GM19240 (cell line): ENCODE measurements at regions not wholly inside any gene's neighbourhood (a gene's known extent, or its start where the extent isn't known, plus 50 kb on each side); places are given as distances from the start of the nearest gene placed in this dataset.

Experiments
- DNase-seq: peaks from one replicate; pipeline ENCODE4 v3.0.0; 2011; ENCODE audit warnings: low spot score; ENCODE audit not compliant: insufficient read length

GRCh38 chr3:135471911-135472310 lies 493.6 kb upstream of the PPP2R3A start:
- no peak for DNase-seq

DNA sequence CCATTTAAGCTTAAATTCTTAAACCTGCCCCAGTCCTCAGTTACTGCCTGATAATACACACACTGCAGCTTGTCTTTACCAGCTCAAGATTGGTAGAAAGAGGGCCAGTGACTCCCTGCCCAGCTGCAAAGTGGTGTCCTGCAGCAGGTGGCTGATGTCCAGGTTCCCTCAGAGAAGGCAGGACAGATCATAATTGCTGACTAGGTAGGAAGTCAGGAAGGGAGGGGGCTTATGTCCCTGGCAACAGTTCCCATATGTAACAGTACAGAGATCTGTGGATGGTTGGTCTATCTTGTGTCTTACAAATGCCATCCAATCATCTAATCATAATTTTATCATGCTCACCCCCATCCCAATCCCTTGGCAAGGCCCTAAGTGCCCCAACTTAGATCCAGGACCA lies 492.1 kb upstream of the PPP2R3A start:
- no peak for DNase-seq

- DNase-seq = no peak
These were observed 478.3 kb upstream of the PPP2R3A start for GRCh38 chr3:135487261-135487660.

DNA sequence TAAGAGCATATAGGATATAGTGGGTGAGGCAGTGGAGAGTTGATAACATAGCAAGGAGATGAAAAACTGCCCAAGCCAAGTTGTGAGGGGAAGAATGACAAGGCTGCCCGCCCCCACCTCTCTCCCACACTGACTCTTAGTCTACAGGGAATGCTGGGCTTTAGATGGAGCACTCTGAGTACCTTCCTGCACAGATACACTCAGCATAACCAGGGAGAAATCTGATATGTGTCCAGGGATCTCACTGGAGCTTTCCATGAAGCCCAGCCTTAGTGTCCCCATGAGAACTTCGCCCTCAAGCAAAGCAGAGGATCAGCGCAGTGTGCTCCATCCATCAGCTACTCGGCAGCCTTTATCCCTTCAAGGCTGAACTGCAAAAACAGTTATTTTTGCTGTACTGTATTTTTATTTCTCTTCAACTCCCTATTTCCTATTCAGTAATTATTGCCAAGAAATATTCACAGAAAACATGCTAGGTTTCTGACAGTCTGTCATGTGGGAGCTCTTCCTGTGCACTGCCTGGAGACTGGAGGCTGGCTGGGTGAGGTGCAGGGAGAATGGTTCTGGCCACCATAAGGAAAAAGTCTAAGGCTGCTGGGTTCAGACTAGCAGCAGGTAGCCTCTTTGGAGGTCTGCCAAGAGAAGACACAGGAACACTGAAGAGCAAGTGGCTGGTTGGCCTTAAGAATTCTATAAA lies 475.2 kb upstream of the PPP2R3A start:
- no peak for DNase-seq

- no peak for DNase-seq
These were observed 473.9 kb upstream of the PPP2R3A start for GRCh38 chr3:135491491-135492205.

- no peak for DNase-seq
These were observed 469.6 kb upstream of the PPP2R3A start for GRCh38 chr3:135495891-135496290.

GRCh38 chr3:135497979-135498378 lies 467.5 kb upstream of the PPP2R3A start:
- no peak for DNase-seq

- DNase-seq = no peak
These were observed 466.1 kb upstream of the PPP2R3A start for GRCh38 chr3:135499426-135499825.

- DNase-seq = no peak
These were observed 465.5 kb upstream of the PPP2R3A start for GRCh38 chr3:135500034-135500433.

DNA sequence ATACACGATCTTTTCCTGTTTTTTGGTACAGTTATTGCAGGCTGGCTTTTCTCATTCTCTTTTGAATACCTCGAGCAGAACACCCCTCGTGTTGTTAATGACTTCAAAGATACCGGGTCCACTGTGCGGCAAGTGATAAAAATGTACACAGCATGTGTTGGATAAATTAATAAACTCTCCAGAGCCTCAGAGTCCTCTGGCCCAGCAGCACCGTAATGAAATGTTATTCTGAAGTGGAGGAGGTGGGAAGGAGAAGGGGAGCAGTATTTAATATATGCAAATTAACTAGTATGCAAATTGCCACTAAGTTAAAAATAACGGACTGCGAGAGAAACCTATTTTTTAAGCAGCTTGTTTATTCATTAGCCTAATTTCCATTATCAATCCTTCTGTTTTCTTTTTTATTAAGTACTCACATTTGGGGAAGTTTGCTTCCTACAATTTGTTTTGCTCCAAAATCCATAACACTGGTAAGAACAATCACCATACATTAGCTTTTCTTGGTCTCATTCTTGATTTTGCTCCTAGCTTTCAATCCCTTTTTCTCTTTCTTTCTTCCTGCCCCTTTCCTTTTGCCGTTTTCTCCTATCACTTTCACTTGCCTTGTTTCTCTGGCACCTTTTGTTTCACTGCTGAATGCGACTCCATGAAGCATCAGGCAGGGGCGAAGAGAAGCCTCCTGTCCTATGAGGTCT lies 462.3 kb upstream of the PPP2R3A start:
- DNase-seq = no peak

DNA sequence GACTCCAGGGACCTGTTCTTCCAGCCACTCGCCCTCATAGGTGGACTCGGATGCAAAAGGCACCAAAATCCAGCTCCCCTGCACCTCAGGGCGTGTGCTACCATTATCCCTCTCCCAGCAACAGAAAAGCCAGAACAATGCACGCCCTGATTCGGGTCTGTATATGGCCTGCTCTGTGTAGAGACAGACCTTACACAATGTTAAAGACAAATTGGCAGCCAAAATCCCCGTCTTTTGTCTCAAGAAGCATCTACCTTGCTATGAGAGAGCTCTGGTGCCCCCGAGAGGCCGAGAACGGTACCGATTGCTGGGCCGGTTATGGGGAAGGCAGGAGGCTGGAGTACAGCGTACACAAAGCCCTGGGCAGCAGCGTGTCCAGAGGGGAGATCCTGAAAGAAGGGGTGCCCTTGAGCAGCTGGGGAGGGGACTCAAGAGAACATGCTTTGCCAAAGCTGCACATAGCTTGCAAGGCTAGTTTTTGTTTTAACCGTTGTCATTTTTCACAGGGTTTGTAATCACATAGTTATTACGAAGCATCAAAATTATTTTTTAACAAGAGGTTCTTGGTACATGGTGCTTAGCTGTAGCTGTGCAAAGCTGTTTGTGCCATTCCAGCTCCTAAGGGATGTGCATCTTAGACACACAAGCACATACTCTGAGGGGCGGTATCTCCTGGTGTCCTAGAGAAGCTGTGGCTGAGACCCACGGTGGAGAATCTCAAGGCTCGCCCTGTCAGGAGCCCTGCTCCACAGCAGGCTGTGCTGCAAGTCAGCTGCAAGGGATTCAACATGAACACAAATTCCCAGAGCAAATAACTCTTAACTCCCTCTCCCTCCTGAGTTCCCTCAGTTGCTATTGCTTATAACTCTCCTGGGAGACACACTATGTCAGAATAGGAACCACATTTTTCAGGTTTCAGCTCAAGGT lies 461.5 kb upstream of the PPP2R3A start:
- DNase-seq = peak; percentile 16

- DNase-seq = no peak
These were observed 452.1 kb upstream of the PPP2R3A start for GRCh38 chr3:135513106-135514059.

- DNase-seq = no peak
These were observed 451.5 kb upstream of the PPP2R3A start for GRCh38 chr3:135514060-135514448.

GRCh38 chr3:135516143-135516542 lies 449.4 kb upstream of the PPP2R3A start:
- no peak for DNase-seq

GRCh38 chr3:135528413-135529015 lies 437.0 kb upstream of the PPP2R3A start:
- DNase-seq = no peak

- DNase-seq = no peak
These were observed 433.5 kb upstream of the PPP2R3A start for GRCh38 chr3:135532021-135532420.

- no peak for DNase-seq
These were observed 427.4 kb upstream of the PPP2R3A start for GRCh38 chr3:135538123-135538522.

DNA sequence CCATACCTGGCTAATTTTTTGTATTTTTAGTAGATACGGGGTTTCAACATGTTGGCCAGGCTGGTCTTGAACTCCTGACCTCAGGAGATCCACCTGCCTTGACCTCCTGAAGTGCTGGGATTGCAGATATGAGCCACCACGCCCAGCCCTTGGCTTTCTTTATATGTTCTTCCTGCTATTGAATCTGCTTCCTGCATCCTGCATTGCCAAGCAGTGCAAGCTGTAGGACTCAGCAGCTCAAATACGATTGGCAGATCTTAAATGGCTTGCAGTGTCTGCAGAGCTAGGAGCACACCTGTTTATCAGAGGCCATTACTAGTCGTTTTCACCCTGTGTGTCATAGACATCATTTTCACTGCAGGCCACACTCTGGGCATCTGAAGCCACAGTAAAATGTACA lies 426.2 kb upstream of the PPP2R3A start:
- no peak for DNase-seq

DNA sequence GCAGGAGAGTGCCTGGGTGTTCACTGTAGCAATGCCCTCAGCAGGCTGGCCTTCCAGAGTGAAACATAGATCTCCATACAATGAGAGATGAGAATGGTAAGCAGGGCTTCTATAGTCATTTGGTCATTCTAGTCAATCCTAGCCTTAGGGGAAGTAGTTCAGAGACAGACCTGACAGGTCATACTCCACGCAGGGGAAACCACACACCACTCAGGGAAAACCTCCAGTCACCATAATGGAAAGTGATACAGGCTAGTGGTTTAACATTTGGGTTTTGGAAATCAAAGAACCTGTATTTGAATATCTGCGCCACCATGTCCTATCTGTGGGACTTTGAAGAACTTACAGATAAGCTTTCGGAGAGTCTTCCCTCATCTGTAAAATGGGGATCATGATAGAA lies 425.7 kb upstream of the PPP2R3A start:
- DNase-seq = no peak

- DNase-seq = no peak
These were observed 415.5 kb upstream of the PPP2R3A start for GRCh38 chr3:135549928-135550494.
